ENCODE measurements at regions not wholly inside any gene's neighbourhood (a gene's known extent, or its start where the extent isn't known, plus 50 kb on each side); places are given as distances from the start of the nearest gene placed in this dataset.
"Not testable (repeated sequence)": the region's sequence is repeated elsewhere in the genome, so short reads cannot be mapped to it uniquely, and the experiment has no call there.

DNA sequence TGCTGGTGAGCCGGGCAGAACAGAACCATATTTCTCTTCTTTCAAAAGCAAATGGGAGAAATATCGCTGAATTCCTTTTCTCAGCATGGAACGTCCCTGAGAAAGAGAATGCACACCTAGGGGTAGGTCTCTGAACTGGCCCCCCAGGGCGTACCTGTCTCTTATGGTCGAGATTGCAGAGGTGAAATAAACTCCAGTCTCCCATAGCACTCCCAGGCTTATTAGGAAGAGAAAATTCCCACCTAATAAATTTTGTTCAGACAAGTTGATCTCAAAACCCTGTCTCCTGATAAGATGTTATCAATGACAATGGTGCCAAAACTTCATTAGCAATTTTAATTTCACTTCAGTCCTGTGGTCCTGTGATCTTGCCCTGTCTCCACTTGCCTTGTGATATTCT, 106.6 kb upstream of the FAM90A26 start:
- H3K9me3 ChIP-seq (ENCODE audit: control insufficient read depth in 2 of 2, insufficient read depth in 1 of 2, low read depth in 1 of 2, low read length in 1 of 2); H3K4me1 ChIP-seq (ENCODE audit: control insufficient read depth in 2 of 2, insufficient read depth in 2 of 2, low read length in 1 of 2); H3K36me3 ChIP-seq (ENCODE audit: control insufficient read depth in 2 of 2, insufficient read depth in 2 of 2, low read length in 1 of 2); H3K27me3 ChIP-seq (ENCODE audit: control insufficient read depth in 1 of 2, insufficient read depth in 2 of 2, low read length in 2 of 2); H3K4me3 ChIP-seq (ENCODE audit: low read depth in 1 of 2, low read length in 2 of 2); H3K27ac ChIP-seq (ENCODE audit: low read depth in 2 of 2, low read length in 1 of 2): not testable (repeated sequence)
- 78 to 86% methylated on average over 5 of the region's 5 CpGs for WGBS, 2 donors

DNA sequence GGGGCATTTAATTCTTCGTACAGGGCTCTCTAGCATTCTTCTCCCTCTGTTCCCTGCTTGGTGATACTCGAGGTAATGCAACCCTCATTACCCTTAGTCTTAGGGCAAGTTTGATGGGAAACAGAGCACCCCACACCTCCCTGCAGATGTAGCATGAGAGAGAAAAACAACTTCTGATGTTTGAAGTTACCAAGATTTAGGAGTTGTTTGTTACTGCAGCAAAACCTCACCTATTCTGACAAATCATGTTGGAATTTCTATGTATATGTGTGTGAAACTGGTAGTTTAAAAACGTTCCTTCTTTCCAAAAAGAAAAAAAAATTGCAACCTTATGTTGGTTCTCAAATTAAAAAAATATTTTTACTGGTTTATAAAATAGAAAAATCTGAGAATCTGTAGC, 145.3 kb upstream of the FAM90A26 start:
- 47% methylated on average over 3 of the region's 3 CpGs for WGBS, 2 donors

DNA sequence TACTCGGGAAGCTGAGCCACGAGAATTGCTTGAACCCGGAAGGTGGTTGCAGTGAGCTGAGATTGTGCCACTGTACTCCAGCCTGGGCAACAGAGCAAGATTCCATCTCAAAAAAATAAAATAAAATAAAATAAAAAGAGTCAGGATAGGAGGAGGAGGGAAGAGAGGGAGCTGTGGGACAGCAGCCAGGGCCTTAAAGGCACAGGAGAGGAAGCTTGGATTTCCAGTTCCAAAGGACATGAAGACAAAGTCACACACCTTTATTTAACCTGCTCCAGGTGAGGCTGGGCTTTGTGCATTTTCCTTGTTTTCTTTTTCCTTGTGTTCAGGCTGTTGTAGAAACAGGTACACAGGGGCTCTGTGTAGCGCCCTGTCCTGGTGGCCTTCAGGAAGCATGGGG, 138.2 kb upstream of the HMX1 start:
- 83 to 88% methylated on average over 4 of the region's 4 CpGs for WGBS, 2 donors
- not testable (repeated sequence) for H3K9me3 ChIP-seq (ENCODE audit: control insufficient read depth in 2 of 2, insufficient read depth in 1 of 2, low read depth in 1 of 2, low read length in 1 of 2); H3K4me3 ChIP-seq (ENCODE audit: low read depth in 1 of 2, low read length in 2 of 2); H3K4me1 ChIP-seq (ENCODE audit: control insufficient read depth in 2 of 2, insufficient read depth in 2 of 2, low read length in 1 of 2); H3K36me3 ChIP-seq (ENCODE audit: control insufficient read depth in 2 of 2, insufficient read depth in 2 of 2, low read length in 1 of 2); H3K27ac ChIP-seq (ENCODE audit: low read depth in 2 of 2, low read length in 1 of 2); H3K27me3 ChIP-seq (ENCODE audit: control insufficient read depth in 1 of 2, insufficient read depth in 2 of 2, low read length in 2 of 2)

More for the DNA sequence above, 145.3 kb upstream of the FAM90A26 start:
- H3K9me3 ChIP-seq (ENCODE audit: control insufficient read depth in 2 of 2, insufficient read depth in 1 of 2, low read depth in 1 of 2, low read length in 1 of 2); H3K27ac ChIP-seq (ENCODE audit: low read depth in 2 of 2, low read length in 1 of 2); H3K4me1 ChIP-seq (ENCODE audit: control insufficient read depth in 2 of 2, insufficient read depth in 2 of 2, low read length in 1 of 2); H3K36me3 ChIP-seq (ENCODE audit: control insufficient read depth in 2 of 2, insufficient read depth in 2 of 2, low read length in 1 of 2); H3K27me3 ChIP-seq (ENCODE audit: control insufficient read depth in 1 of 2, insufficient read depth in 2 of 2, low read length in 2 of 2); H3K4me3 ChIP-seq (ENCODE audit: low read depth in 1 of 2, low read length in 2 of 2): not testable (repeated sequence)

DNA sequence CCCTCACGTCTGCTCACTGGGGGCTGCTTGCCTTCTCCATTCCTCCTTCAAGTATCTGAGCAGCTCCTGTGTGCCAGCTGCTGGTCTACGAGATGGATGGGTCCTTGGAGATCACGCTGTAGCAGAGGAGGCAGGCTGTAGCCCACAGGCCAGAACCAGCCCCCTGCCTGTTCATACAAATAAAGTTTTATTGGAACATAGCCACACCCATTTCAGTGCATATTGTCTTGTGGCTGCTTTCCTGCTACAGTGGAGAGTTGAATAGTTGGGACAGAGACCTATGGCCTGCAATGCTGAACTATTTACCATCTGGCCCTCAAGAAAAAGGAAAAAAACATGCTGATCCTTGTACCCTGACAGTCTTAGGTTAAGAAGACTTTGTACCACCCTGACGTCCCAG, 136.8 kb upstream of the HMX1 start:
- not testable (repeated sequence) for H3K9me3 ChIP-seq (ENCODE audit: control insufficient read depth in 2 of 2, insufficient read depth in 1 of 2, low read depth in 1 of 2, low read length in 1 of 2); H3K4me3 ChIP-seq (ENCODE audit: low read depth in 1 of 2, low read length in 2 of 2); H3K4me1 ChIP-seq (ENCODE audit: control insufficient read depth in 2 of 2, insufficient read depth in 2 of 2, low read length in 1 of 2); H3K27ac ChIP-seq (ENCODE audit: low read depth in 2 of 2, low read length in 1 of 2); H3K36me3 ChIP-seq (ENCODE audit: control insufficient read depth in 2 of 2, insufficient read depth in 2 of 2, low read length in 1 of 2); H3K27me3 ChIP-seq (ENCODE audit: control insufficient read depth in 1 of 2, insufficient read depth in 2 of 2, low read length in 2 of 2)
- 75 to 82% methylated on average over 2 to 3 of the region's 4 CpGs for WGBS, 2 donors

DNA sequence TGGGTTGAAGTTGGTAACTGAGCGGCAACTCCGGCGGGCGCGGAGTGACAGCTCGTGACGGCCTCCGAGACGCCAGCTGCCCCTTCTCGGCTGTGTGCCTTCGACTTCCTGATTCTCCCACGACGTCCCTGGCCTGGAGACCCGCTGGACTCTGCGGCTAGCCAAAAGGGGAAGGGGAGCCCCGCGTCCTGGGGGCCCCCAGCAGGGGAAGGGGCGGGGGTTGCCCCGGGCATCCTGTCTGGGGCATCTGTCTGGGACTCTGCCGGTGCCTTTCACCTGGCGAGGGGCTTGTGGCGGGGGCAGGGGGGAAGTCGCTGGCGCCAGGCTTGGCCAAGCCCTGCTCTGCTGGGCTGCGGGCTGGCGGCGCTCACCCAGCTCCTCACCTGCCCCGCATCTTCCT, 129.5 kb upstream of the HMX1 start:
- WGBS, 2 donors, result 6 to 8% methylated on average over 18 to 28 of the region's 28 CpGs
- H3K4me1 ChIP-seq (ENCODE audit: control insufficient read depth in 2 of 2, insufficient read depth in 2 of 2, low read length in 1 of 2); H3K27me3 ChIP-seq (ENCODE audit: control insufficient read depth in 1 of 2, insufficient read depth in 2 of 2, low read length in 2 of 2); H3K27ac ChIP-seq (ENCODE audit: low read depth in 2 of 2, low read length in 1 of 2); H3K9me3 ChIP-seq (ENCODE audit: control insufficient read depth in 2 of 2, insufficient read depth in 1 of 2, low read depth in 1 of 2, low read length in 1 of 2); H3K36me3 ChIP-seq (ENCODE audit: control insufficient read depth in 2 of 2, insufficient read depth in 2 of 2, low read length in 1 of 2): not testable (repeated sequence)
- peak overlapping the region in 1 of 2 donors; percentile 24 for H3K4me3 ChIP-seq (ENCODE audit: low read depth in 1 of 2, low read length in 2 of 2)

DNA sequence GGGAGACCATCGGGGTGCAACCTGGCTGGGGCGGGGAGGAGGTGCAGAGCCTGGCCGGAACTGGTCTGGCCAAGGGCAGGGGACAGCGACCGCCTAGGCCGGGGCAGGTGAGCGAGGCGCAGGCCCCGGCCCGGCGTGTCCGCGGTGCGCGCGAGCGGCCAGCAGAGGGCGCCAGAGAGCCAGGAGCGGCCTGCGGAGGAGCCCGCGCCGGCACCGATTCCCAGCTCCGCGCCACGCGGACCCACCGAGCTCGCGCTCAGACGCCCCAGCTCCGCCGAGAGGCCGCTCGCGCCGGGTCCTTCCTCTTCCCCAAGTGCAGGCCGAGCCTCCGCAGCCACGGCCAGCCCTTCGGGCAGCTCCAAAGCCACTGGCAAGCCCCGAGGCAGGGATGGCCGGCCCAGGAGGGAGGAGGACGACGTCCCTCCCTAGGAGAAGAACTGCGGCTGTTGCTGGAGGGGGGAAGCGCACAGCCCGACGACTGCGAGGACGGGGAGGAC, 128.9 kb upstream of the HMX1 start:
- not testable (repeated sequence) for H3K4me1 ChIP-seq (ENCODE audit: control insufficient read depth in 2 of 2, insufficient read depth in 2 of 2, low read length in 1 of 2); H3K9me3 ChIP-seq (ENCODE audit: control insufficient read depth in 2 of 2, insufficient read depth in 1 of 2, low read depth in 1 of 2, low read length in 1 of 2); H3K36me3 ChIP-seq (ENCODE audit: control insufficient read depth in 2 of 2, insufficient read depth in 2 of 2, low read length in 1 of 2); H3K27ac ChIP-seq (ENCODE audit: low read depth in 2 of 2, low read length in 1 of 2); H3K27me3 ChIP-seq (ENCODE audit: control insufficient read depth in 1 of 2, insufficient read depth in 2 of 2, low read length in 2 of 2)
- WGBS, 2 donors, result 1 to 3% methylated on average over 46 to 52 of the region's 52 CpGs
- H3K4me3 ChIP-seq (ENCODE audit: low read depth in 1 of 2, low read length in 2 of 2), result peak overlapping the region in 1 of 2 donors; percentile 24

DNA sequence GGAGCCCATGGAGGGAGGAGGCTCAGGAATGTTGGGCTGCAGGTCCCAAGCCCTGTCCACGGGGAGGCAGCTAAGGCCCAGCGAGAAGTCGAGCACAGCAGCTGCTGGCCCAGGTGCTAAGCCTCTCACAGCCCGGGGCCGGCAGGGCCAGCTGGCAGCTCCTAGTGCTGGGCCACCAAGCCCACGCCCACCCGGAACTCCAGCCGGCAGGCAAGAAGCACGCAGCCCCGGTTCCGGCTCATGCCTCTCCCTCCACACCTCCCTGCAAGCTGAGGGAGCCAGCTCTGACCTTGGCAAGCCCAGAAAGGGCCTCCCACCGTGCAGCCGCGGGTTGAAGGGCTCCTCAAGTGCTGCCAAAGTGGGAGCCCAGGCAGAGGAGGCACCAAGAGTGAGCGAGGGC, 121.3 kb upstream of the HMX1 start:
- not testable (repeated sequence) for H3K9me3 ChIP-seq (ENCODE audit: control insufficient read depth in 2 of 2, insufficient read depth in 1 of 2, low read depth in 1 of 2, low read length in 1 of 2); H3K4me3 ChIP-seq (ENCODE audit: low read depth in 1 of 2, low read length in 2 of 2); H3K4me1 ChIP-seq (ENCODE audit: control insufficient read depth in 2 of 2, insufficient read depth in 2 of 2, low read length in 1 of 2); H3K27ac ChIP-seq (ENCODE audit: low read depth in 2 of 2, low read length in 1 of 2); H3K27me3 ChIP-seq (ENCODE audit: control insufficient read depth in 1 of 2, insufficient read depth in 2 of 2, low read length in 2 of 2); H3K36me3 ChIP-seq (ENCODE audit: control insufficient read depth in 2 of 2, insufficient read depth in 2 of 2, low read length in 1 of 2)
- WGBS, 2 donors, result 77% methylated on average over 15 of the region's 15 CpGs

DNA sequence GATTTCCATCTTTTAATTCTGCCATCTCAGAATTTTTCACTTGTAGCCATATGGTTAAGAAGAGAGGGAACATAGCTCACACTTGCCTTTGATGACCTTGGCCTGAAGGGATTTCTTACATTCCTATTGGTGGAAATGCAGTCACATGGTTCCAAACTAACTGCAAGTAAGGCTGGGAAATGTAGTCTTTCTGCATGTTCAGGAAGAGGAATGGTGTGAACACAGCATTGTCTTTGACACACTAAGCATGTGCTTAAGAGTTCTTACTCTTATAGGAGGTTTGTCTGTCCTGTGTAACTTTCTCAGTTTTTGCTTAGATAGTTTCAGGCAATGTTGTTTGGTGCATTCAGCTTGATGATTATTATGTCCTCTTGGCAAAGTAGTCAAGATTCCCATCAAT, 119.8 kb upstream of the HMX1 start:
- H3K4me1 ChIP-seq (ENCODE audit: control insufficient read depth in 2 of 2, insufficient read depth in 2 of 2, low read length in 1 of 2); H3K4me3 ChIP-seq (ENCODE audit: low read depth in 1 of 2, low read length in 2 of 2); H3K9me3 ChIP-seq (ENCODE audit: control insufficient read depth in 2 of 2, insufficient read depth in 1 of 2, low read depth in 1 of 2, low read length in 1 of 2); H3K27me3 ChIP-seq (ENCODE audit: control insufficient read depth in 1 of 2, insufficient read depth in 2 of 2, low read length in 2 of 2); H3K27ac ChIP-seq (ENCODE audit: low read depth in 2 of 2, low read length in 1 of 2); H3K36me3 ChIP-seq (ENCODE audit: control insufficient read depth in 2 of 2, insufficient read depth in 2 of 2, low read length in 1 of 2): not testable (repeated sequence)

DNA sequence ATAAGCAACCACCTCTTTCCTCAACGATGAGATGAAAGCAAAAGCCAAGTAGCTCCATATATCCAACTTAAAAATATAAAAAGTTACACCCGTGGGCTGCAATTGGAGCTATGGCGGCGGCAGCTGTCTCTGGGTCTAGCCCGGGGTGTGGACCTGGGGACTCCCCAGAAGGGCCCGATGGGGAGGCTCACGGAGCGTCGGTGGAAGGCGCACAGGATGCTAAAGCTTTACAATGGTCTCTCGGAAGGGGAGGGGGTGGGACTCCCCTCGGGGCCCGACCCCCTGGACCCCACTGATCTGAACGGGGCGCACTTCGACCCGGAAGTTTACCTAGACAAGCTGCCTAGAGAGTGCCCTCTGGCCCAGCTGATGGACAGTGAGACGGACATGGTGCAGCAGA, 118.7 kb upstream of the HMX1 start:
- not testable (repeated sequence) for H3K4me3 ChIP-seq (ENCODE audit: low read depth in 1 of 2, low read length in 2 of 2); H3K27ac ChIP-seq (ENCODE audit: low read depth in 2 of 2, low read length in 1 of 2); H3K27me3 ChIP-seq (ENCODE audit: control insufficient read depth in 1 of 2, insufficient read depth in 2 of 2, low read length in 2 of 2); H3K4me1 ChIP-seq (ENCODE audit: control insufficient read depth in 2 of 2, insufficient read depth in 2 of 2, low read length in 1 of 2); H3K36me3 ChIP-seq (ENCODE audit: control insufficient read depth in 2 of 2, insufficient read depth in 2 of 2, low read length in 1 of 2); H3K9me3 ChIP-seq (ENCODE audit: control insufficient read depth in 2 of 2, insufficient read depth in 1 of 2, low read depth in 1 of 2, low read length in 1 of 2)
- 88 to 92% methylated on average over 17 of the region's 18 CpGs for WGBS, 2 donors

DNA sequence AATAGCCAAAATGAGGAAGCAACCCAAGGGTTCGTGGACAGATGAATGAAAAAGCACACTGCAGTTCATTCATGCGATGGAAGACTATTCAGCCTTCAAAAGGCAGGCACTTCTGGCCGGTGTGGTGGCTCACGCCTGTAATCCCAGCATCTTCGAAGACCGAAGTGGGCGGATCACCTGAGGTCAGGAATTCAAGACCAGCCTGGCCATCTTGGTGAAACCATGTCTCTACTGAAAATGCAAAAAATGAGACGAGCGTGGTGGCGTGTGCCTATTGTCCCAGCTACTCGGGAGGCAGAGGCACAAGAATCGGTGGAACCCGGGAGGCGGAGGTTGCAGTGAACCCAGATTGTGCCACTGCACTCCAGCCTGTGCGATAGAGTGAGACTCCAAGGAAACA, 114.1 kb upstream of the HMX1 start:
- H3K9me3 ChIP-seq (ENCODE audit: control insufficient read depth in 2 of 2, insufficient read depth in 1 of 2, low read depth in 1 of 2, low read length in 1 of 2); H3K4me1 ChIP-seq (ENCODE audit: control insufficient read depth in 2 of 2, insufficient read depth in 2 of 2, low read length in 1 of 2); H3K27ac ChIP-seq (ENCODE audit: low read depth in 2 of 2, low read length in 1 of 2); H3K36me3 ChIP-seq (ENCODE audit: control insufficient read depth in 2 of 2, insufficient read depth in 2 of 2, low read length in 1 of 2); H3K4me3 ChIP-seq (ENCODE audit: low read depth in 1 of 2, low read length in 2 of 2); H3K27me3 ChIP-seq (ENCODE audit: control insufficient read depth in 1 of 2, insufficient read depth in 2 of 2, low read length in 2 of 2): not testable (repeated sequence)
- 91 to 94% methylated on average over 15 of the region's 15 CpGs for WGBS, 2 donors

Data from esophagus (tissue), 2 donors.